NT2/D1 (cell line): ENCODE measurements at regions not wholly inside any gene's neighbourhood (a gene's known extent, or its start where the extent isn't known, plus 50 kb on each side); places are given as distances from the start of the nearest gene placed in this dataset.

Experiments used
- SUZ12 ChIP-seq: IDR thresholded peaks from 2 replicates; pipeline ENCODE4 v1.6.1; 2011; ENCODE audit not compliant: insufficient read length, insufficient read depth; ENCODE audit errors: extremely low read depth
- YY1 ChIP-seq: IDR thresholded peaks from 2 replicates; pipeline ENCODE4 v1.6.1; 2011; ENCODE audit not compliant: insufficient read length, insufficient read depth
- ZNF274 ChIP-seq: IDR thresholded peaks from 2 replicates; pipeline ENCODE4 v1.6.1; 2011; ENCODE audit warnings: mild to moderate bottlenecking, low read depth, low read length

- TF ChIP-seq YY1 (no peak), ZNF274 (no peak), SUZ12 (no peak)
These were observed 156.4 kb upstream of the B3GALT2 start for GRCh38 chr1:193342811-193343210.
